IPS DF 19.7 (cell line): ENCODE measurements at regions not wholly inside any gene's neighbourhood (a gene's known extent, or its start where the extent isn't known, plus 50 kb on each side); places are given as distances from the start of the nearest gene placed in this dataset.

Experiments
- DNase-seq: peaks from one replicate; pipeline ENCODE4 v3.0.0-alpha.2; 2013; ENCODE audit warnings: low read depth, low spot score

GRCh38 chr5:164799391-164799790, 1294.0 kb downstream of the MAT2B start:
- DNase-seq = no peak

GRCh38 chr5:164801910-164802309, 1296.5 kb downstream of the MAT2B start:
- DNase-seq = no peak

GRCh38 chr5:164809821-164810220, 1304.4 kb downstream of the MAT2B start:
- DNase-seq = no peak

GRCh38 chr5:164818445-164818844, 1313.0 kb downstream of the MAT2B start:
- DNase-seq = no peak

GRCh38 chr5:164824671-164825070, 1319.3 kb downstream of the MAT2B start:
- DNase-seq = no peak

- DNase-seq = no peak
Observed at GRCh38 chr5:164832516-164832915, 1327.1 kb downstream of the MAT2B start.

GRCh38 chr5:164844348-164844747, 1338.9 kb downstream of the MAT2B start:
- DNase-seq = no peak

- DNase-seq = no peak
Observed at GRCh38 chr5:164860896-164861295, 1355.5 kb downstream of the MAT2B start.

GRCh38 chr5:164861610-164862009, 1356.2 kb downstream of the MAT2B start:
- DNase-seq = no peak

- DNase-seq = no peak
Observed at GRCh38 chr5:164868761-164869160, 1363.3 kb downstream of the MAT2B start.

GRCh38 chr5:164869325-164869724, 1363.9 kb downstream of the MAT2B start:
- DNase-seq = no peak

GRCh38 chr5:164876793-164877192, 1371.4 kb downstream of the MAT2B start:
- DNase-seq = no peak

- DNase-seq = no peak
Observed at GRCh38 chr5:164881442-164881841, 1376.0 kb downstream of the MAT2B start.

GRCh38 chr5:164885179-164885578, 1379.8 kb downstream of the MAT2B start:
- no peak for DNase-seq

GRCh38 chr5:164893071-164893470, 1387.7 kb downstream of the MAT2B start:
- no peak for DNase-seq

- DNase-seq = no peak
Observed at GRCh38 chr5:164898705-164899104, 1393.3 kb downstream of the MAT2B start.

- no peak for DNase-seq
Observed at GRCh38 chr5:164909673-164910072, 1404.3 kb downstream of the MAT2B start.

- DNase-seq = no peak
Observed at GRCh38 chr5:164921722-164922121, 1416.3 kb downstream of the MAT2B start.

- no peak for DNase-seq
Observed at GRCh38 chr5:164934039-164934438, 1428.6 kb downstream of the MAT2B start.

- DNase-seq = no peak
Observed at GRCh38 chr5:164934561-164934960, 1429.1 kb downstream of the MAT2B start.

- DNase-seq = no peak
Observed at GRCh38 chr5:164941132-164941531, 1435.7 kb downstream of the MAT2B start.

- DNase-seq = no peak
Observed at GRCh38 chr5:164950927-164951326, 1445.5 kb downstream of the MAT2B start.

GRCh38 chr5:164951570-164951969, 1446.2 kb downstream of the MAT2B start:
- DNase-seq = no peak

GRCh38 chr5:164958688-164959087, 1453.3 kb downstream of the MAT2B start:
- DNase-seq = no peak

GRCh38 chr5:164959761-164960160, 1454.3 kb downstream of the MAT2B start:
- DNase-seq = no peak
